A549 (cell line): ENCODE measurements at regions not wholly inside any gene's neighbourhood (a gene's known extent, or its start where the extent isn't known, plus 50 kb on each side); places are given as distances from the start of the nearest gene placed in this dataset.

Source experiments
- ATAC-seq, 2 experiments: fragments of 200-7000 bp in 1 of 2; fragments of >200 bp in 1 of 2; cut with Nextera tagmentation in 1 of 2; cut with Tn5 transposase in 1 of 2; 3 replicates each; pipeline versions ENCODE4 v1.8.0 to v1.9.1; 2018 to 2020; ENCODE audit warnings: mild to moderate bottlenecking in 1 of 2, moderate library complexity in 1 of 2
- CTCF ChIA-PET: fragments of 300-600 bp; sonication (Branson Sonifier 250); formaldehyde crosslinking; extraction: SDS; loops from one replicate; lab custom pipeline; 2021; ENCODE audit warnings: antibody characterized with exemption, inconsistent platforms; lab: Yijun Ruan, JAX
- POLR2A ChIA-PET: fragments of 350-600 bp; formaldehyde crosslinking; extraction: SDS; loops from one replicate; lab custom pipeline; 2021; ENCODE audit warnings: antibody characterized with exemption, inconsistent platforms; lab: Yijun Ruan, JAX
- DNase-seq, 2 experiments: peaks; one replicate each; pipeline versions ENCODE4 v3.0.0 to v3.0.0-alpha.2; 2011 to 2016; ENCODE audit warnings: low read depth in 1 of 2, low spot score in 1 of 2
- FAIRE-seq: peaks from 2 replicates; lab custom pipeline; 2011; peaks lifted over from hg19 to GRCh38; lab: Jason Lieb, UNC
- H3K27ac ChIP-seq, 2 experiments: fragments of >200 bp; sonication (Bioruptor Twin); formaldehyde crosslinking; 3 replicates each; pipeline ENCODE4 v1.5.1; 2016 to 2017
- H3K4me1 ChIP-seq: fragments of >200 bp; sonication (Bioruptor Twin); formaldehyde crosslinking; 3 replicates; pipeline ENCODE4 v1.6.1; 2016
- H3K4me2 ChIP-seq: fragments of >200 bp; sonication (Bioruptor Twin); formaldehyde crosslinking; 3 replicates; pipeline ENCODE4 v1.6.1; 2016
- H3K4me3 ChIP-seq: fragments of >200 bp; sonication (Bioruptor Twin); formaldehyde crosslinking; 3 replicates; pipeline ENCODE4 v1.5.1; 2016
- H3K9me3 ChIP-seq: fragments of >200 bp; sonication (Bioruptor Twin); formaldehyde crosslinking; 3 replicates; pipeline ENCODE4 v1.6.1; 2016
- ATOH8 ChIP-seq: fragments of 250-450 bp; sonication (Bioruptor Pico); IDR thresholded peaks from 2 replicates; pipeline ENCODE4 v1.5.0; 2020; ENCODE audit warnings: low read depth, mild to moderate bottlenecking, moderate library complexity
- BHLHE40 ChIP-seq: IDR thresholded peaks from 2 replicates; pipeline ENCODE4 v1.6.1; 2012; ENCODE audit warnings: low read depth, low read length, inconsistent platforms
- CTCF ChIP-seq: fragments of >200 bp; sonication (Bioruptor Twin); formaldehyde crosslinking; IDR thresholded peaks from 3 replicates; pipeline ENCODE4 v1.5.1; 2016
- E2F6 ChIP-seq: IDR thresholded peaks from 2 replicates; pipeline ENCODE4 v1.6.1; 2012; ENCODE audit warnings: low read depth, borderline replicate concordance
- ELK1 ChIP-seq: fragments of 150-350 bp; IDR thresholded peaks from 2 replicates; pipeline ENCODE4 v1.6.1; 2014; ENCODE audit warnings: low read depth, mild to moderate bottlenecking, low read length
- EP300 ChIP-seq, 2 experiments: fragments of >200 bp; sonication (Bioruptor Twin); formaldehyde crosslinking; IDR thresholded peaks; 2 replicates in 1 of 2; 3 replicates in 1 of 2; pipeline ENCODE4 v1.6.1; 2016 to 2017
- FOXS1 ChIP-seq: fragments of 250-450 bp; sonication (Bioruptor Pico); IDR thresholded peaks from 2 replicates; pipeline ENCODE4 v1.5.0; 2020; ENCODE audit warnings: mild to moderate bottlenecking, moderate library complexity
- GATA3 ChIP-seq: IDR thresholded peaks from 2 replicates; pipeline ENCODE4 v1.6.1; 2012; ENCODE audit warnings: borderline replicate concordance
- HDAC2 ChIP-seq: fragments of 200-600 bp; sonication (generic); IDR thresholded peaks from 2 replicates; pipeline ENCODE4 v1.6.1; 2016
- HES2 ChIP-seq: fragments of >200 bp; sonication (Bioruptor Twin); formaldehyde crosslinking; IDR thresholded peaks from 2 replicates; pipeline ENCODE4 v1.6.1; 2016
- HOXA7 ChIP-seq: fragments of 250-450 bp; sonication (Bioruptor Pico); IDR thresholded peaks from 2 replicates; pipeline ENCODE4 v1.5.0; 2020; ENCODE audit warnings: mild to moderate bottlenecking, moderate library complexity
- HOXB13 ChIP-seq: fragments of 250-450 bp; sonication (Bioruptor Pico); IDR thresholded peaks from 2 replicates; pipeline ENCODE4 v1.5.0; 2020; ENCODE audit warnings: low read depth, mild to moderate bottlenecking, moderate library complexity
- HOXB5 ChIP-seq: fragments of 250-450 bp; sonication (Bioruptor Pico); IDR thresholded peaks from 2 replicates; pipeline ENCODE4 v1.5.0; 2020; ENCODE audit warnings: mild to moderate bottlenecking, moderate library complexity
- JUNB ChIP-seq: fragments of >200 bp; sonication (Bioruptor Twin); formaldehyde crosslinking; IDR thresholded peaks from 2 replicates; pipeline ENCODE4 v1.6.1; 2016
- KDM1A ChIP-seq: fragments of 200-600 bp; sonication (generic); IDR thresholded peaks from 2 replicates; pipeline ENCODE4 v1.6.1; 2016; ENCODE audit warnings: low read depth, mild to moderate bottlenecking
- MYC ChIP-seq: IDR thresholded peaks from 2 replicates; pipeline ENCODE4 v1.6.1; 2012; ENCODE audit warnings: mild to moderate bottlenecking, inconsistent platforms, low read length, improper control_type of control experiment, borderline replicate concordance
- PBX3 ChIP-seq: IDR thresholded peaks from 2 replicates; pipeline ENCODE4 v1.6.1; 2012
- POLR2A ChIP-seq: IDR thresholded peaks from 2 replicates; pipeline ENCODE4 v1.6.1; 2012; ENCODE audit warnings: mild to moderate bottlenecking, low read length
- RARB ChIP-seq: fragments of 250-450 bp; sonication (Bioruptor Pico); IDR thresholded peaks from 2 replicates; pipeline ENCODE4 v1.8.0; 2021; ENCODE audit warnings: mild to moderate bottlenecking, moderate library complexity
- RCOR1 ChIP-seq: fragments of 150-350 bp; IDR thresholded peaks from 2 replicates; pipeline ENCODE4 v1.6.1; 2014; ENCODE audit warnings: antibody characterized with exemption, low read length, low read depth
- REST ChIP-seq: fragments of 200-600 bp; sonication (generic); IDR thresholded peaks from 2 replicates; pipeline ENCODE4 v1.6.1; 2016; ENCODE audit warnings: antibody characterized with exemption, mild to moderate bottlenecking, moderate library complexity
- RNF2 ChIP-seq: fragments of 200-600 bp; sonication (generic); IDR thresholded peaks from 2 replicates; pipeline ENCODE4 v1.6.1; 2016; ENCODE audit warnings: low read depth, mild to moderate bottlenecking, antibody characterized with exemption, moderate library complexity, borderline replicate concordance
- TFCP2L1 ChIP-seq: fragments of 250-450 bp; sonication (Bioruptor Pico); IDR thresholded peaks from 2 replicates; pipeline ENCODE4 v1.5.0; 2021; ENCODE audit warnings: mild to moderate bottlenecking
- USF2 ChIP-seq: fragments of 450-650 bp; IDR thresholded peaks from 2 replicates; pipeline ENCODE4 v1.6.1; 2014; ENCODE audit warnings: antibody characterized with exemption
- WGBS: methylation state at CpG from one replicate; pipeline ENCODE4 v1.1.6; 2017; ENCODE audit errors: missing lambda C conversion rate; 5-methylcytosine and 5-hydroxymethylcytosine counted together

- no peak for DNase-seq
- ChIA-PET POLR2A (no interaction called here), CTCF (no interaction called here)
- Histone ChIP-seq H3K4me2 (no peak overlapping the region), H3K9me3 (no peaks in the 10 kb centered on the region), H3K4me3 (no peak overlapping the region), H3K27ac (no peak overlapping the region), H3K4me1 (no peaks in the 10 kb centered on the region)
- no peak for ATAC-seq
- TF ChIP-seq RARB (no peak), HOXA7 (no peak), EP300 (IDR thresholded peaks at IDR 0.05) (no peak), ELK1 (no peak), TFCP2L1 (CRISPR knock-in tag) (no peak), BHLHE40 (no peak), RCOR1 (no peak), KDM1A (no peak), FOXS1 (CRISPR knock-in tag) (no peak)
- FAIRE-seq = no peak
- 21% methylated on average over 5 of the region's 5 CpGs for WGBS
Observed at GRCh38 chr1:213491468-213491867, 440.4 kb downstream of the RPS6KC1 start.

- no peak for ATAC-seq
- Histone ChIP-seq H3K4me2 (no peak overlapping the region), H3K27ac (no peak overlapping the region), H3K4me3 (no peak overlapping the region), H3K4me1 (no peaks in the 10 kb centered on the region), H3K9me3 (no peaks in the 10 kb centered on the region)
- WGBS = 30% methylated on average over 21 of the region's 21 CpGs
- no peak for DNase-seq
- no peak for FAIRE-seq
- POLR2A ChIA-PET = no interaction called here
- CTCF ChIA-PET = interaction anchor here (0.5 to 1.1 kb wide), 3 partner anchors 9 to 389 kb away, joined by 3 read pairs; no protein-coding TSS in a partner anchor
- no peak for TF ChIP-seq RCOR1
- TF ChIP-seq CTCF = no peak
- no peak for TF ChIP-seq PBX3
- no peak for TF ChIP-seq ATOH8 (CRISPR knock-in tag)
- no peak for TF ChIP-seq E2F6
- no peak for TF ChIP-seq JUNB
- no peak for TF ChIP-seq KDM1A
- TF ChIP-seq HOXB5 (CRISPR knock-in tag) = no peak
- TF ChIP-seq REST = no peak
- TF ChIP-seq POLR2A = no peak
- no peak for TF ChIP-seq RNF2
- no peak for TF ChIP-seq GATA3
- no peak for TF ChIP-seq HDAC2
- TF ChIP-seq USF2 = no peak
- TF ChIP-seq EP300 (IDR thresholded peaks at IDR 0.05) = no peak
- TF ChIP-seq HES2 = no peak
- no peak for TF ChIP-seq HOXB13 (CRISPR knock-in tag)
- no peak for TF ChIP-seq MYC
- TF ChIP-seq FOXS1 (CRISPR knock-in tag) = no peak
Observed at GRCh38 chr1:213492161-213493041, 441.4 kb downstream of the RPS6KC1 start.
